ENCODE measurements at regions not wholly inside any gene's neighbourhood (a gene's known extent, or its start where the extent isn't known, plus 50 kb on each side); places are given as distances from the start of the nearest gene placed in this dataset.

- TF ChIP-seq CTCF (IDR thresholded peaks at IDR 0.05) (no peak), POLR2A (IDR thresholded peaks at IDR 0.05) (no peak)
These were observed 225.4 kb upstream of the NLRP1 start for GRCh38 chr17:5809580-5810188.
